ENCODE measurements at regions not wholly inside any gene's neighbourhood (a gene's known extent, or its start where the extent isn't known, plus 50 kb on each side); places are given as distances from the start of the nearest gene placed in this dataset.

- no peak for TF ChIP-seq CTCF (IDR thresholded peaks at IDR 0.05; ENCODE audit: insufficient read depth, low read length, poor library complexity, severe bottlenecking)
Observed at GRCh38 chr9:73065439-73065838, 86.2 kb upstream of the ANXA1 start.

DNA sequence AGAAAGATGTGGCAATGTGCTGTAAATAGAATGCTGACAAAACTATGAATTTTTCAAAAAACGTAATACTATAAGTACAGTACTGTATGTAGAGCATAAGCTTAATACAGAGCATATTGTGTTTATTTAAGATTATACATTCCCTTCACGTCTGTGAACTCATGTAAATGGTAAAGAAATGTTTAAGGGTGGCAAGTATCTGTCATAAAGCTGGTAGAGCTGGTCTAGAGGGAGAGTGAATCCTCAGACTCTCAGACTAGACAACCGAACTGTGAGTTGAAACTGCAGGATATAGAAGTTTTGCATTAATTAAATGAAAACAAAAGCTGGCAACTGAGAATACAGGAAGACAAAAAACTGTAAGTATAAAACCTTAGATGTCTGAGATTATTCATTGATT lies 87.3 kb upstream of the ANXA1 start:
- Histone ChIP-seq H3K4me3 (replicated peaks; ENCODE audit: low read depth, low read length) (no peak overlapping the region), H3K27me3 (replicated peaks; ENCODE audit: control insufficient read depth, insufficient read depth, low read length) (no peaks in the 10 kb centered on the region; the same call in 1 of the 2 replicates), H3K36me3 (ENCODE audit: control insufficient read depth, insufficient read depth, low read length) (no peaks in the 10 kb centered on the region)
- DNase-seq (ENCODE audit: extremely low read depth, insufficient read length): no peak
- no peak for TF ChIP-seq CTCF (IDR thresholded peaks at IDR 0.05; ENCODE audit: insufficient read depth, low read length, poor library complexity, severe bottlenecking)

More at GRCh38 chr9:73065439-73065838, 86.2 kb upstream of the ANXA1 start:
- no peaks in the 10 kb centered on the region for H3K36me3 ChIP-seq (ENCODE audit: control insufficient read depth, insufficient read depth, low read length)
- DNase-seq (ENCODE audit: extremely low read depth, insufficient read length): no peak
- no peak overlapping the region for H3K4me3 ChIP-seq (replicated peaks; ENCODE audit: low read depth, low read length)
- no peaks in the 10 kb centered on the region; the same call in 1 of the 2 replicates for H3K27me3 ChIP-seq (replicated peaks; ENCODE audit: control insufficient read depth, insufficient read depth, low read length)

DNA sequence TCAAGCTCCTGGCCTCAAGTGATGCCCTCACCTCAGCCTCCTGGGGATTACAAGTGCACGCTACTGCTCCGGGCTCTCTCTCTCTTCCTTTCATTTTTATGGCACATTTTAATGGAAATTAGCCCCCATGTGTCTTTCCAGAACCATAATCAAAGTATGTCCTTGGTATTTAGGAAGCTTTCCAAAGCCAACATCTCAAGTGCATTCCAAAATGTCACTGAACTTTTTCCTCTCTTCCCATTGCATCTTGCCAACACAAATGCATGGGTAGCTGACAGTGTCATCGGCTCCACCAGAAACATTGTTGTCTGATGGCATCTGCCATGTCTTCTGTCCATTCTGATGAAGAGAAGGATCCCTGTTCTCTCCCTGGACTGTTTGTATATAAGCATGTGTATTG lies 90.5 kb upstream of the ANXA1 start:
- TF ChIP-seq CTCF (IDR thresholded peaks at IDR 0.05; ENCODE audit: insufficient read depth, low read length, poor library complexity, severe bottlenecking): no peak
- Histone ChIP-seq H3K4me3 (replicated peaks; ENCODE audit: low read depth, low read length) (no peak overlapping the region), H3K36me3 (ENCODE audit: control insufficient read depth, insufficient read depth, low read length) (no peaks in the 10 kb centered on the region), H3K27me3 (replicated peaks; ENCODE audit: control insufficient read depth, insufficient read depth, low read length) (no peaks in the 10 kb centered on the region)
- no peak for DNase-seq (ENCODE audit: extremely low read depth, insufficient read length)

GRCh38 chr9:73059247-73059646 lies 92.4 kb upstream of the ANXA1 start:
- Histone ChIP-seq H3K36me3 (ENCODE audit: control insufficient read depth, insufficient read depth, low read length) (no peaks in the 10 kb centered on the region), H3K27me3 (replicated peaks; ENCODE audit: control insufficient read depth, insufficient read depth, low read length) (no peaks in the 10 kb centered on the region), H3K4me3 (replicated peaks; ENCODE audit: low read depth, low read length) (no peak overlapping the region)
- TF ChIP-seq CTCF (IDR thresholded peaks at IDR 0.05; ENCODE audit: insufficient read depth, low read length, poor library complexity, severe bottlenecking): no peak
- no peak for DNase-seq (ENCODE audit: extremely low read depth, insufficient read length)

- no peak for DNase-seq (ENCODE audit: extremely low read depth, insufficient read length)
- Histone ChIP-seq H3K36me3 (ENCODE audit: control insufficient read depth, insufficient read depth, low read length) (no peaks in the 10 kb centered on the region), H3K4me3 (replicated peaks; ENCODE audit: low read depth, low read length) (no peak overlapping the region), H3K27me3 (replicated peaks; ENCODE audit: control insufficient read depth, insufficient read depth, low read length) (no peaks in the 10 kb centered on the region)
- TF ChIP-seq CTCF (IDR thresholded peaks at IDR 0.05; ENCODE audit: insufficient read depth, low read length, poor library complexity, severe bottlenecking): no peak
Observed at GRCh38 chr9:73056245-73056644, 95.4 kb upstream of the ANXA1 start.

DNA sequence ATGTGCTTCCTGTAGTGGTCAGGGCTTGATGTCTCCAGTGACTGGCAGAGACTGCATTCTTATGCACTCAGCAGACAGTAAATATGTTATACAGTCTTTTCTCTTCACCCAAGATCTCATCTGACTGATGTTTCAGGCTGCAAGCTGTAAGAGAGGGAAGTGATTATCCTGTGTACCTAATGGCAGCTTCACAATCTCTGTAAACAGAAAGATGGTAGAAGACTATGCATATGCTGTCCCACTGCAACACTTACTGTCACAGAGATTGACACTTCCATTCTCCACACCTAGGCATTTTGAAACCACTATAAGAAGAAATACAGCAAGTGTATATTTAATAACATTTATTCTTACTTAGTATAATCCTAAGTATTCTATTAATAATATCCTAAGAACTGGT lies 97.6 kb upstream of the ANXA1 start:
- H3K4me3 ChIP-seq (replicated peaks; ENCODE audit: low read depth, low read length): no peak overlapping the region
- H3K36me3 ChIP-seq (ENCODE audit: control insufficient read depth, insufficient read depth, low read length): no peaks in the 10 kb centered on the region
- no peak for DNase-seq (ENCODE audit: extremely low read depth, insufficient read length)
- no peaks in the 10 kb centered on the region for H3K27me3 ChIP-seq (replicated peaks; ENCODE audit: control insufficient read depth, insufficient read depth, low read length)
- TF ChIP-seq CTCF (IDR thresholded peaks at IDR 0.05; ENCODE audit: insufficient read depth, low read length, poor library complexity, severe bottlenecking): no peak
